K562 (cell line): ENCODE measurements at regions not wholly inside any gene's neighbourhood (a gene's known extent, or its start where the extent isn't known, plus 50 kb on each side); places are given as distances from the start of the nearest gene placed in this dataset.

Source experiments
- ATAC-seq: fragments of 200-7000 bp; cut with Tn5 transposase; 3 replicates; pipeline ENCODE4 v1.9.1; 2020; ENCODE audit warnings: moderate library complexity
- BruUV-seq: library from RNA; stranded (reverse); fragments of 400-500 nt; replicated peaks from 2 replicates; lab custom pipeline; 2021; lab: Mats Ljungman, UMichigan
- CTCF ChIA-PET: fragments of 300-600 bp; formaldehyde crosslinking; extraction: SDS; loops from one replicate; lab custom pipeline; 2021; ENCODE audit warnings: low intra/inter-chr PET ratio; lab: Yijun Ruan, JAX
- POLR2A ChIA-PET: fragments of 300-600, 350-650 bp; sonication (Branson Sonifier 250); formaldehyde crosslinking; extraction: SDS; loops from one replicate; lab custom pipeline; 2021; ENCODE audit warnings: antibody characterized with exemption, inconsistent platforms; lab: Yijun Ruan, JAX
- DNase-seq, 4 experiments: peaks; one replicate each; pipeline versions ENCODE4 v3.0.0 to v3.0.0-alpha.2; 2011 to 2018; ENCODE audit warnings: low spot score in 3 of 4, mixed read lengths in 3 of 4; ENCODE audit errors: extremely low read depth in 1 of 4
- FAIRE-seq: peaks from 2 replicates; lab custom pipeline; 2011; peaks lifted over from hg19 to GRCh38; lab: Jason Lieb, UNC
- H2AFZ ChIP-seq: 2 replicates; pipeline ENCODE4 v1.6.0; 2011; ENCODE audit warnings: low read depth, low read length, control low read depth, inconsistent platforms
- H3K27ac ChIP-seq: fragments of 200-600 bp; 3 replicates; pipeline ENCODE4 v1.8.0; 2011; ENCODE audit warnings: low read depth, mild to moderate bottlenecking, control low read depth, inconsistent platforms, low read length, moderate library complexity, mixed read lengths; ENCODE audit errors: extremely low read depth
- H3K27me3 ChIP-seq, 2 experiments: fragments of 300-600 bp in 1 of 2; 2 replicates in 1 of 2; 3 replicates in 1 of 2; pipeline versions ENCODE4 v1.6.0 to v1.8.0; 2011; ENCODE audit warnings: inconsistent platforms in 2 of 2, low read length in 2 of 2, mild to moderate bottlenecking in 1 of 2, mixed read lengths in 1 of 2, moderate library complexity in 1 of 2; ENCODE audit not compliant: control insufficient read depth in 2 of 2, insufficient read depth in 2 of 2
- H3K36me3 ChIP-seq: fragments of 300-600 bp; 3 replicates; pipeline ENCODE4 v1.8.0; 2011; ENCODE audit warnings: mild to moderate bottlenecking, low read length, inconsistent platforms; ENCODE audit not compliant: control insufficient read depth, insufficient read depth
- H3K4me1 ChIP-seq, 2 experiments: fragments of 200-600 bp in 1 of 2; replicated peaks in 1 of 2; 2 replicates in 1 of 2; 3 replicates in 1 of 2; pipeline versions ENCODE4 v1.5.1 to v1.8.0; 2011; ENCODE audit warnings: inconsistent platforms in 2 of 2, low read length in 2 of 2, mild to moderate bottlenecking in 1 of 2, mixed read lengths in 1 of 2, moderate library complexity in 1 of 2; ENCODE audit not compliant: control insufficient read depth in 2 of 2, insufficient read depth in 2 of 2
- H3K4me2 ChIP-seq: 2 replicates; pipeline ENCODE4 v1.6.1; 2011; ENCODE audit warnings: low read length, control low read depth, inconsistent platforms, mixed read lengths; ENCODE audit not compliant: insufficient read depth
- H3K4me3 ChIP-seq: fragments of 200-600 bp; sonication (generic), shearing (Covaris generic); 2 replicates; pipeline ENCODE4 v1.5.1; 2016; ENCODE audit warnings: control low read depth, inconsistent platforms
- H3K79me2 ChIP-seq: fragments of 200-600 bp; 3 replicates; pipeline ENCODE4 v1.8.0; 2011; ENCODE audit warnings: low read length, inconsistent platforms; ENCODE audit not compliant: control insufficient read depth, insufficient read depth
- H3K9ac ChIP-seq, 2 experiments: 2 replicates each; pipeline versions ENCODE4 v1.6.0 to v1.6.1; 2011; ENCODE audit warnings: low read depth in 2 of 2, low read length in 2 of 2, control low read depth in 1 of 2, inconsistent platforms in 1 of 2, mild to moderate bottlenecking in 1 of 2, mixed read lengths in 1 of 2; ENCODE audit not compliant: insufficient read depth in 1 of 2
- H3K9me1 ChIP-seq: one replicate; pipeline ENCODE4 v1.6.0; 2011; ENCODE audit warnings: inconsistent platforms, mild to moderate bottlenecking, low read length, moderate library complexity; ENCODE audit not compliant: control insufficient read depth, insufficient read depth
- H3K9me3 ChIP-seq: replicated peaks from 2 replicates; pipeline ENCODE4 v1.5.1; 2011; ENCODE audit warnings: low read depth, low read length, inconsistent platforms; ENCODE audit not compliant: control insufficient read depth, insufficient read depth
- H4K20me1 ChIP-seq: replicated peaks from 2 replicates; pipeline ENCODE4 v1.6.1; 2011; ENCODE audit warnings: low read length, inconsistent platforms, mixed read lengths; ENCODE audit not compliant: control insufficient read depth, insufficient read depth
- CEBPB ChIP-seq: fragments of 450-650 bp; IDR thresholded peaks from 2 replicates; pipeline ENCODE4 v1.6.1; 2016; ENCODE audit warnings: missing genetic modification characterization, missing compliant biosample characterization
- CHD1 ChIP-seq: fragments of 200-600 bp; sonication (generic); IDR thresholded peaks from one replicate; pipeline ENCODE4 v1.6.1; 2012; ENCODE audit warnings: mild to moderate bottlenecking, moderate library complexity, low read length, inconsistent platforms
- GABPB2 ChIP-seq: fragments of 250-450 bp; sonication (Bioruptor Pico); conservative IDR thresholded peaks from 2 replicates; pipeline ENCODE4 v1.5.1; 2021; ENCODE audit warnings: mild to moderate bottlenecking
- IRF9 ChIP-seq: fragments of 450-650 bp; IDR thresholded peaks from 2 replicates; pipeline ENCODE4 v1.6.1; 2016; ENCODE audit warnings: missing biosample characterization, missing genetic modification characterization
- NR2C1 ChIP-seq, 2 experiments: fragments of 450-650 bp; IDR thresholded peaks; 2 replicates each; pipeline ENCODE4 v1.6.1; 2017; ENCODE audit warnings: mild to moderate bottlenecking in 2 of 2, antibody characterized with exemption in 1 of 2, inconsistent platforms in 1 of 2, missing compliant biosample characterization in 1 of 2, missing genetic modification characterization in 1 of 2
- PBX2 ChIP-seq, 2 experiments: IDR thresholded peaks in 1 of 2; conservative IDR thresholded peaks in 1 of 2; 2 replicates each; pipeline ENCODE4 v1.6.1; 2016; ENCODE audit warnings: low read depth in 2 of 2, mild to moderate bottlenecking in 1 of 2, missing compliant biosample characterization in 1 of 2, missing genetic modification characterization in 1 of 2, moderate library complexity in 1 of 2
- POLR2AphosphoS2 ChIP-seq: IDR thresholded peaks from 2 replicates; pipeline ENCODE4 v1.6.1; 2012; ENCODE audit warnings: low read length, improper control_type of control experiment
- ZNF239 ChIP-seq: fragments of 250-450 bp; sonication (Bioruptor Pico); IDR thresholded peaks from 2 replicates; pipeline ENCODE4 v1.4.0; 2020; ENCODE audit warnings: mild to moderate bottlenecking
- ZNF354B ChIP-seq: fragments of 250-450 bp; sonication (Bioruptor Pico); IDR thresholded peaks from 2 replicates; pipeline ENCODE4 v1.4.0; 2020
- ZNF655 ChIP-seq: fragments of 250-450 bp; sonication (Bioruptor Pico); IDR thresholded peaks from 2 replicates; pipeline ENCODE4 v1.5.0; 2021
- ZNF668 ChIP-seq: fragments of 250-450 bp; sonication (Bioruptor Pico); IDR thresholded peaks from 2 replicates; pipeline ENCODE4 v1.8.0; 2022; ENCODE audit warnings: mild to moderate bottlenecking, inconsistent platforms
- WGBS: fragments of 100-300 bp; shearing (Covaris generic); methylation state at CpG from one replicate; pipeline ENCODE4 v1.1.6; 2016; ENCODE audit warnings: low coverage, mixed read lengths; ENCODE audit not compliant: insufficient coverage; ENCODE audit errors: missing lambda C conversion rate; 5-methylcytosine and 5-hydroxymethylcytosine counted together
- in situ Hi-C: fragments of 300-500 bp; cut with MboI; formaldehyde crosslinking; loops from 4 replicates; pipeline ENCODE4 v1.15.0; 2018; ENCODE audit warnings: inconsistent platforms, mixed read lengths
- intact Hi-C: fragments of 100-400 bp; cut with micrococcal nuclease; formaldehyde crosslinking; loops from 2 replicates; pipeline ENCODE4 v1.14.2; 2022
- TF ChIP-seq, protein P1 (sequence below): fragments of 450-650 bp; formaldehyde crosslinking; IDR thresholded peaks from 2 replicates; pipeline ENCODE4 v1.4.0; 2020; ENCODE audit warnings: mild to moderate bottlenecking, moderate library complexity

GRCh38 chr3:132088291-132088690 lies 53.5 kb upstream of the CPNE4 start:
- Histone ChIP-seq H3K4me3 (no peak overlapping the region), H3K9me3 (no peaks in the 10 kb centered on the region), H2AFZ (no peak overlapping the region), H3K9ac (no peak overlapping the region), H3K4me1 (no peaks in the 10 kb centered on the region), H3K9me1 (no peaks in the 10 kb centered on the region), H3K79me2 (no peaks in the 10 kb centered on the region), H3K27ac (no peak overlapping the region), H3K27me3 (no peaks in the 10 kb centered on the region), H4K20me1 (no peaks in the 10 kb centered on the region), H3K4me2 (no peak overlapping the region), H3K36me3 (no peaks in the 10 kb centered on the region)
- ChIA-PET POLR2A (no interaction called here), CTCF (no interaction called here)
- BruUV-seq, result no TSS peak
- intact Hi-C loops, result no loop called here
- no peak for FAIRE-seq
- in situ Hi-C loops, result no loop called here
- no peak for DNase-seq
- no peak for TF ChIP-seq ZNF239 (CRISPR knock-in tag)
- TF ChIP-seq NR2C1 (IDR thresholded peaks at IDR 0.05), result no peak
- no peak for TF ChIP-seq NR2C1 (tag; IDR thresholded peaks at IDR 0.05)
- no peak for TF ChIP-seq IRF9
- TF ChIP-seq, protein P1, sequence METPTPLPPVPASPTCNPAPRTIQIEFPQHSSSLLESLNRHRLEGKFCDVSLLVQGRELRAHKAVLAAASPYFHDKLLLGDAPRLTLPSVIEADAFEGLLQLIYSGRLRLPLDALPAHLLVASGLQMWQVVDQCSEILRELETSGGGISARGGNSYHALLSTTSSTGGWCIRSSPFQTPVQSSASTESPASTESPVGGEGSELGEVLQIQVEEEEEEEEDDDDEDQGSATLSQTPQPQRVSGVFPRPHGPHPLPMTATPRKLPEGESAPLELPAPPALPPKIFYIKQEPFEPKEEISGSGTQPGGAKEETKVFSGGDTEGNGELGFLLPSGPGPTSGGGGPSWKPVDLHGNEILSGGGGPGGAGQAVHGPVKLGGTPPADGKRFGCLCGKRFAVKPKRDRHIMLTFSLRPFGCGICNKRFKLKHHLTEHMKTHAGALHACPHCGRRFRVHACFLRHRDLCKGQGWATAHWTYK, result no peak
- no peak for TF ChIP-seq CEBPB
- TF ChIP-seq ZNF655 (CRISPR knock-in tag), result no peak
- TF ChIP-seq ZNF354B (CRISPR knock-in tag), result no peak
- TF ChIP-seq ZNF668, result no peak
- TF ChIP-seq CHD1, result no peak
- TF ChIP-seq GABPB2, result no peak
- TF ChIP-seq POLR2AphosphoS2, result no peak
- no peak for TF ChIP-seq PBX2 (CRISPR knock-in tag; IDR thresholded peaks at IDR 0.05; ENCODE audit: low read depth)
- no peak for TF ChIP-seq PBX2 (tag; conservative IDR thresholded peaks at IDR 0.05; ENCODE audit: low read depth)
- no peak for ATAC-seq
- 0% methylated on average over 2 of the region's 2 CpGs for WGBS
